ENCODE measurements at regions not wholly inside any gene's neighbourhood (a gene's known extent, or its start where the extent isn't known, plus 50 kb on each side); places are given as distances from the start of the nearest gene placed in this dataset.

- TF ChIP-seq CTCF (IDR thresholded peaks at IDR 0.05) (no peak), POLR2A (IDR thresholded peaks at IDR 0.05; ENCODE audit: low read depth) (no peak), EP300 (IDR thresholded peaks at IDR 0.05) (no peak)
These were observed 163.2 kb upstream of the KLF7 start for GRCh38 chr2:207328944-207329386.
